ENCODE measurements at regions not wholly inside any gene's neighbourhood (a gene's known extent, or its start where the extent isn't known, plus 50 kb on each side); places are given as distances from the start of the nearest gene placed in this dataset.

- H2BK20ac ChIP-seq (ENCODE audit: low read length), result no peak overlapping the region
- DNase-seq (ENCODE audit: low read depth in 1 of 2, low spot score in 2 of 2) (no peak), FAIRE-seq (no peak)
- H3K27ac ChIP-seq (ENCODE audit: low read depth, low read length), result no peak overlapping the region
- H3K4me1 ChIP-seq (replicated peaks in 1 of 4; ENCODE audit: control insufficient read depth in 3 of 4, insufficient read depth in 4 of 4, low read length in 3 of 4), result no peaks in the 10 kb centered on the region
- H2BK15ac ChIP-seq (ENCODE audit: low read length), result no peak overlapping the region
- H4K5ac ChIP-seq (ENCODE audit: insufficient read length, low read depth, low read length), result no peak overlapping the region
- ChIA-PET POLR2A (ENCODE audit: partially characterized antibody) (no interaction called here), CTCF (ENCODE audit: partially characterized antibody) (interaction anchor here (0.6 to 1.3 kb wide), 3 partner anchors 56 to 143 kb away, joined by 3 to 7 read pairs (median 4); partner anchors contain the start of gene NSG2)
- H2AK5ac ChIP-seq (ENCODE audit: low read depth, low read length), result no peak overlapping the region
- H3K9ac ChIP-seq (replicated peaks in 1 of 4; ENCODE audit: extremely low read depth in 1 of 4, low read depth in 3 of 4, low read length in 3 of 4), result no peak overlapping the region
- H4K8ac ChIP-seq (ENCODE audit: extremely low read depth, insufficient read depth, low read length), result no peak overlapping the region
- no peaks in the 10 kb centered on the region for H3K79me2 ChIP-seq (ENCODE audit: control insufficient read depth in 1 of 2, insufficient read depth in 2 of 2, low read length in 2 of 2)
- H3K14ac ChIP-seq (ENCODE audit: insufficient read length), result no peak overlapping the region
- H3K4me2 ChIP-seq (ENCODE audit: insufficient read depth in 1 of 2, low read depth in 2 of 2, low read length in 2 of 2), result no peak overlapping the region
- H3K36me3 ChIP-seq (ENCODE audit: control insufficient read depth in 2 of 4, insufficient read depth in 4 of 4, low read length in 3 of 4), result no peaks in the 10 kb centered on the region
- H2AFZ ChIP-seq (ENCODE audit: low read length), result no peak overlapping the region
- H3K4me3 ChIP-seq (ENCODE audit: extremely low read depth in 1 of 4, insufficient read depth in 2 of 4, low read depth in 3 of 4, low read length in 4 of 4), result no peak overlapping the region
- H3K27me3 ChIP-seq (replicated peaks in 1 of 4; ENCODE audit: control insufficient read depth in 3 of 4, extremely low read depth in 1 of 4, insufficient read depth in 3 of 4, low read length in 3 of 4), result no peaks in the 10 kb centered on the region
- H3K23me2 ChIP-seq (ENCODE audit: low read depth, low read length), result no peaks in the 10 kb centered on the region; the same call in 1 of the 2 replicates
- H4K20me1 ChIP-seq (replicated peaks in 1 of 2; ENCODE audit: control insufficient read depth in 1 of 2, insufficient read depth in 2 of 2, low read length in 2 of 2), result no peaks in the 10 kb centered on the region
- TF ChIP-seq HDAC2 (IDR thresholded peaks at IDR 0.05; ENCODE audit: borderline replicate concordance in 1 of 2, low read depth in 2 of 2, low read length in 2 of 2), result no peak
- peak in 1 of 2 experiments; percentile 59; a peak in 1 of 3 replicates for TF ChIP-seq POLR2A (IDR thresholded peaks at IDR 0.05; ENCODE audit: control extremely low read depth in 1 of 2, low read depth in 2 of 2, low read length in 2 of 2)
- peak; percentile 53; the same call in 1 of the 2 replicates for TF ChIP-seq POLR2AphosphoS5 (IDR thresholded peaks at IDR 0.05; ENCODE audit: low read depth, low read length)
- TF ChIP-seq CTBP2 (IDR thresholded peaks at IDR 0.05; ENCODE audit: borderline replicate concordance, insufficient read depth, insufficient read length, low read length), result no peak
- no peak for TF ChIP-seq RNF2 (IDR thresholded peaks at IDR 0.05; ENCODE audit: borderline replicate concordance, low read depth, low read length, missing control alignments, poor library complexity, severe bottlenecking)
- TF ChIP-seq NANOG (IDR thresholded peaks at IDR 0.05; ENCODE audit: insufficient read depth, low read depth, low read length, poor library complexity, severe bottlenecking), result no peak
- TF ChIP-seq RFX5 (IDR thresholded peaks at IDR 0.05; ENCODE audit: borderline replicate concordance, low read depth, low read length), result no peak
- TF ChIP-seq TAF7 (optimal IDR thresholded peaks at IDR 0.05; ENCODE audit: borderline replicate concordance, low read depth, low read length), result peak; percentile 80
- TF ChIP-seq TBP (IDR thresholded peaks at IDR 0.05; ENCODE audit: low read depth, low read length), result peak; percentile 53; the same call in 1 of the 2 replicates
- no peak for TF ChIP-seq CBX8 (IDR thresholded peaks at IDR 0.05; ENCODE audit: borderline replicate concordance, low read depth, low read length)
- no peak for TF ChIP-seq JUN (IDR thresholded peaks at IDR 0.05; ENCODE audit: low read depth, low read length)
- no peak for TF ChIP-seq BRCA1 (IDR thresholded peaks at IDR 0.05; ENCODE audit: low read depth, low read length)
- no peaks in the 10 kb centered on the region for H3K9me3 ChIP-seq (ENCODE audit: insufficient read depth in 2 of 2, low read depth in 1 of 2, low read length in 1 of 2)
- H3K79me1 ChIP-seq (ENCODE audit: low read depth, low read length), result no peaks in the 10 kb centered on the region
- H3K18ac ChIP-seq (ENCODE audit: extremely low read depth, low read length), result no peak overlapping the region
- no peak overlapping the region for H3K23ac ChIP-seq (ENCODE audit: insufficient read length)
- H4K91ac ChIP-seq (replicated peaks; ENCODE audit: insufficient read length, low read length), result no peak overlapping the region
- H3K4ac ChIP-seq (replicated peaks; ENCODE audit: insufficient read length, low read depth, low read length), result no peak overlapping the region
- WGBS, 2 experiments (ENCODE audit: extremely low coverage in 1 of 2, insufficient coverage in 1 of 2, insufficient read length in 1 of 2, insufficient replicate concordance in 2 of 2, low coverage in 1 of 2, low lambda C conversion rate in 2 of 2, missing lambda C conversion rate in 1 of 2), result 88% methylated on average over 1 of the region's 1 CpG; no CpG with 5 or more reads in 1 of the 2 experiments
- H2BK12ac ChIP-seq (ENCODE audit: low read depth, low read length), result no peak overlapping the region
- H2BK120ac ChIP-seq (replicated peaks; ENCODE audit: low read depth, low read length), result no peak overlapping the region
- no peak overlapping the region for H2BK5ac ChIP-seq (ENCODE audit: low read depth, low read length)
- H3K56ac ChIP-seq (replicated peaks; ENCODE audit: insufficient read length, low read depth, low read length), result no peak overlapping the region
Observed at GRCh38 chr5:174188295-174188694, 142.8 kb downstream of the NSG2 start.
